CD14-positive monocyte (primary cell): ENCODE measurements at regions not wholly inside any gene's neighbourhood (a gene's known extent, or its start where the extent isn't known, plus 50 kb on each side); places are given as distances from the start of the nearest gene placed in this dataset.

Experiments
- DNase-seq, 3 donors: peaks; one replicate each; pipeline ENCODE4 v3.0.0-alpha.2; 2011 to 2022
- H2AFZ ChIP-seq: 2 replicates; pipeline ENCODE4 v1.6.0; 2012; ENCODE audit warnings: mild to moderate bottlenecking, low read depth, low read length, inconsistent platforms; ENCODE audit not compliant: insufficient read depth, poor library complexity, severe bottlenecking
- H3K27ac ChIP-seq, 2 donors: 1 replicate in 1 of 2; 2 replicates in 1 of 2; pipeline ENCODE4 v1.5.1; 2012 to 2013; ENCODE audit warnings: low read length in 2 of 2, control low read depth in 1 of 2, inconsistent platforms in 1 of 2, low read depth in 1 of 2, mild to moderate bottlenecking in 1 of 2
- H3K27me3 ChIP-seq, 2 donors: one replicate each; pipeline versions ENCODE4 v1.6.0 to v1.6.1; 2011 to 2013; ENCODE audit warnings: low read length in 2 of 2; ENCODE audit not compliant: control insufficient read depth in 2 of 2, insufficient read depth in 2 of 2
- H3K36me3 ChIP-seq, 2 donors: replicated peaks in 1 of 2; 1 replicate in 1 of 2; 2 replicates in 1 of 2; pipeline versions ENCODE4 v1.5.1 to v1.6.1; 2012 to 2013; ENCODE audit warnings: low read length in 2 of 2, control low read depth in 1 of 2, inconsistent platforms in 1 of 2, mild to moderate bottlenecking in 1 of 2; ENCODE audit not compliant: insufficient read depth in 2 of 2, control insufficient read depth in 1 of 2
- H3K4me1 ChIP-seq, 2 donors: 1 replicate in 1 of 2; 2 replicates in 1 of 2; pipeline versions ENCODE4 v1.5.1 to v1.6.1; 2012 to 2013; ENCODE audit warnings: low read length in 2 of 2, control low read depth in 1 of 2, inconsistent platforms in 1 of 2, mild to moderate bottlenecking in 1 of 2, moderate library complexity in 1 of 2; ENCODE audit not compliant: insufficient read depth in 2 of 2, control insufficient read depth in 1 of 2
- H3K4me2 ChIP-seq: replicated peaks from 2 replicates; pipeline ENCODE3; 2012; ENCODE audit warnings: low read length, moderate library complexity, mild to moderate bottlenecking; ENCODE audit not compliant: poor library complexity, severe bottlenecking; ENCODE audit errors: extremely low read depth
- H3K4me3 ChIP-seq, 3 experiments: fragments of 200-600 bp in 1 of 3; sonication (generic) in 1 of 3; replicated peaks in 1 of 3; 1 replicate in 2 of 3; 2 replicates in 1 of 3; pipeline ENCODE4 v1.5.1; 2011 to 2013; ENCODE audit warnings: low read length in 3 of 3, mild to moderate bottlenecking in 3 of 3, control low read depth in 2 of 3, low read depth in 2 of 3, inconsistent platforms in 1 of 3, moderate library complexity in 1 of 3
- H3K79me2 ChIP-seq: 2 replicates; pipeline ENCODE4 v1.6.0; 2012; ENCODE audit warnings: mild to moderate bottlenecking, control low read depth, inconsistent platforms, low read length, moderate library complexity; ENCODE audit not compliant: insufficient read depth
- H3K9ac ChIP-seq: 2 replicates; pipeline ENCODE4 v1.6.0; 2017; ENCODE audit warnings: low read length, mild to moderate bottlenecking; ENCODE audit not compliant: insufficient read depth, poor library complexity, severe bottlenecking
- H3K9me3 ChIP-seq, 2 donors: replicated peaks in 1 of 2; 1 replicate in 1 of 2; 2 replicates in 1 of 2; pipeline versions ENCODE4 v1.5.1 to v1.6.1; 2012 to 2013; ENCODE audit warnings: low read length in 2 of 2, control low read depth in 1 of 2; ENCODE audit not compliant: control insufficient read depth in 1 of 2, insufficient read depth in 1 of 2
- H4K20me1 ChIP-seq: 2 replicates; pipeline ENCODE4 v1.6.0; 2012; ENCODE audit warnings: mild to moderate bottlenecking, low read length, control low read depth, moderate library complexity; ENCODE audit not compliant: insufficient read depth
- H3K27ac Mint-ChIP-seq, 7 donors: one replicate each; pipeline ENCODE4 v1.8.0; 2020; ENCODE audit warnings: mild to moderate bottlenecking in 7 of 7, mixed read lengths in 7 of 7, moderate library complexity in 6 of 7, inconsistent platforms in 2 of 7
- H3K27me3 Mint-ChIP-seq, 3 donors: one replicate each; pipeline ENCODE4 v1.8.0; 2021 to 2022; ENCODE audit warnings: low read depth in 3 of 3, mild to moderate bottlenecking in 3 of 3, mixed read lengths in 3 of 3, moderate library complexity in 3 of 3, inconsistent platforms in 1 of 3
- H3K36me3 Mint-ChIP-seq, 2 donors: one replicate each; pipeline ENCODE4 v1.8.0; 2020; ENCODE audit warnings: mixed read lengths in 2 of 2, inconsistent platforms in 1 of 2, mild to moderate bottlenecking in 1 of 2
- H3K4me1 Mint-ChIP-seq: one replicate; pipeline ENCODE4 v1.8.0; 2020; ENCODE audit warnings: mild to moderate bottlenecking, mixed read lengths
- H3K4me3 Mint-ChIP-seq, 2 donors: one replicate each; pipeline ENCODE4 v1.8.0; 2020; ENCODE audit warnings: mild to moderate bottlenecking in 2 of 2, mixed read lengths in 2 of 2, moderate library complexity in 1 of 2
- H3K9me3 Mint-ChIP-seq, 7 donors: one replicate each; pipeline ENCODE4 v1.8.0; 2020 to 2022; ENCODE audit warnings: mixed read lengths in 7 of 7, mild to moderate bottlenecking in 6 of 7, moderate library complexity in 6 of 7, inconsistent platforms in 2 of 7
- WGBS: methylation state at CpG from one replicate; pipeline ENCODE4 v1.1.5; 2013; ENCODE audit warnings: missing lambda C conversion rate; ENCODE audit not compliant: insufficient coverage; 5-methylcytosine and 5-hydroxymethylcytosine counted together
- intact Hi-C, 2 donors: fragments of 100-400 bp; cut with micrococcal nuclease; formaldehyde crosslinking; loops; one replicate each; pipeline versions ENCODE4 v1.15.0 to v1.15.1; 2023
- TF ChIP-seq, protein P1 (sequence below): fragments of 200-600 bp; IDR thresholded peaks from one replicate; pipeline ENCODE4 v1.8.0; 2022; ENCODE audit warnings: antibody characterized with exemption, mild to moderate bottlenecking

DNA sequence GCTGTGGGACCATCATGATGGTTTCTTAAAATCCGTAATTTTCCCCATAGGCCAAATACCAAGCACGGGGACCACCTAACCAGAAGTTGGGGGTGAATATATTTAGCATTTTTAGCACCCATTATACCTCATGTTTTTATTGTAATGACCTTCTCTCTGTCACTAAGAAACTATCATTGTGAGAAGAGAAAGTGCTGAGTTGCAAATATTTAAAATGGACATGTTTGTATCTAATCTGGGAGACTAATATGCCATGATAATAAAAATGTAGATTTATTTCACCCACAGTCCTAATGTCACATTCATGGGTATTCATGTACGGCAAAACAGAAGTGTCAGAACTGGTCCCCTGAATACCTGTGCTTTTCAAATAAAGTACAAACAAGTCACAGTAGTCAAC lies 398.9 kb upstream of the NR2F2 start:
- no CpG with 5 or more reads among the region's 3 CpGs for WGBS
- H3K4me1 Mint-ChIP-seq, result peaks cover 5% of the 10 kb centered on the region
- H3K4me3 Mint-ChIP-seq, result no peak overlapping the region
- H3K9me3 ChIP-seq, result peaks cover 0 to 3% of the 10 kb centered on the region in 2 donors
- H3K4me2 ChIP-seq, result no peak overlapping the region
- H3K36me3 ChIP-seq, result no peaks in the 10 kb centered on the region
- no peaks in the 10 kb centered on the region for H3K4me1 ChIP-seq
- intact Hi-C loops, result no loop called here
- H3K79me2 ChIP-seq, result no peaks in the 10 kb centered on the region
- H3K9ac ChIP-seq, result no peak overlapping the region
- no peak overlapping the region for H3K4me3 ChIP-seq
- no peaks in the 10 kb centered on the region for H3K36me3 Mint-ChIP-seq
- no peak overlapping the region for H3K27ac ChIP-seq
- H3K27me3 Mint-ChIP-seq, result peaks cover 0 to 4% (median 2%) of the 10 kb centered on the region in 3 donors
- no peaks in the 10 kb centered on the region for H3K27me3 ChIP-seq
- H3K9me3 Mint-ChIP-seq, result peaks cover 1 to 8% (median 4%) of the 10 kb centered on the region in 7 donors
- no peak overlapping the region for H2AFZ ChIP-seq
- TF ChIP-seq, protein P1, sequence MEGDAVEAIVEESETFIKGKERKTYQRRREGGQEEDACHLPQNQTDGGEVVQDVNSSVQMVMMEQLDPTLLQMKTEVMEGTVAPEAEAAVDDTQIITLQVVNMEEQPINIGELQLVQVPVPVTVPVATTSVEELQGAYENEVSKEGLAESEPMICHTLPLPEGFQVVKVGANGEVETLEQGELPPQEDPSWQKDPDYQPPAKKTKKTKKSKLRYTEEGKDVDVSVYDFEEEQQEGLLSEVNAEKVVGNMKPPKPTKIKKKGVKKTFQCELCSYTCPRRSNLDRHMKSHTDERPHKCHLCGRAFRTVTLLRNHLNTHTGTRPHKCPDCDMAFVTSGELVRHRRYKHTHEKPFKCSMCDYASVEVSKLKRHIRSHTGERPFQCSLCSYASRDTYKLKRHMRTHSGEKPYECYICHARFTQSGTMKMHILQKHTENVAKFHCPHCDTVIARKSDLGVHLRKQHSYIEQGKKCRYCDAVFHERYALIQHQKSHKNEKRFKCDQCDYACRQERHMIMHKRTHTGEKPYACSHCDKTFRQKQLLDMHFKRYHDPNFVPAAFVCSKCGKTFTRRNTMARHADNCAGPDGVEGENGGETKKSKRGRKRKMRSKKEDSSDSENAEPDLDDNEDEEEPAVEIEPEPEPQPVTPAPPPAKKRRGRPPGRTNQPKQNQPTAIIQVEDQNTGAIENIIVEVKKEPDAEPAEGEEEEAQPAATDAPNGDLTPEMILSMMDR, result no peak
- H3K27ac Mint-ChIP-seq, result no peak overlapping the region
- H4K20me1 ChIP-seq, result no peaks in the 10 kb centered on the region
- no peak for DNase-seq

DNA sequence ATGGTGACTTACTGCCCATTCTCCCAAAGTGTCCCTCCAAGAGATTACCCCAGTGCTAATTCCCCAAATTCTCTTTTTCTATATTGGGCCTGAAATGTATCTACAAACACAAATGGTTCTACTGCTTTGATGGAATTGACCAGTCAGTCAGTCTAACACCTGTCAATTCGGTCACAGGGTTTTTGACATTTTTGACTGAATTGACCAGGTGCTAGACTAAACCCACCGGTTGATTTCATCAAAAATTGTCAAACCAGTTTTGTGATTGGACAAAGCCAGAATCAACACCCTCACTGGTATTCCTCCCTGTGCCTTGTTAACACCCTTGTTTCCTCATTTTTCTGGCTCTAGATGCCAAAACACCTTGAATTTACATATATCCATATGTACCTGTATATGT lies 398.4 kb upstream of the NR2F2 start:
- Histone ChIP-seq H4K20me1 (no peaks in the 10 kb centered on the region), H3K36me3 (no peaks in the 10 kb centered on the region), H3K4me3 (no peak overlapping the region), H3K27me3 (no peaks in the 10 kb centered on the region), H3K9me3 (peaks cover 0 to 3% of the 10 kb centered on the region in 2 donors), H2AFZ (no peak overlapping the region), H3K79me2 (no peaks in the 10 kb centered on the region), H3K4me1 (no peaks in the 10 kb centered on the region), H3K27ac (no peak overlapping the region), H3K4me2 (no peak overlapping the region), H3K9ac (no peak overlapping the region)
- H3K27me3 Mint-ChIP-seq, result peaks cover 0 to 4% (median 2%) of the 10 kb centered on the region in 3 donors
- peaks cover 5% of the 10 kb centered on the region for H3K4me1 Mint-ChIP-seq
- no peaks in the 10 kb centered on the region for H3K36me3 Mint-ChIP-seq
- H3K9me3 Mint-ChIP-seq, result peaks cover 1 to 8% (median 4%) of the 10 kb centered on the region in 7 donors
- no peak for DNase-seq
- TF ChIP-seq, protein P1, result no peak
- WGBS, result 100% methylated on average over 2 of the region's 2 CpGs
- H3K27ac Mint-ChIP-seq, result no peak overlapping the region
- no peak overlapping the region for H3K4me3 Mint-ChIP-seq
- intact Hi-C loops, result no loop called here
